Body of pancreas (tissue), 4 donors: ENCODE measurements at regions not wholly inside any gene's neighbourhood (a gene's known extent, or its start where the extent isn't known, plus 50 kb on each side); places are given as distances from the start of the nearest gene placed in this dataset.

ENCODE experiments used
- ATAC-seq: fragments of 150-250 bp; one replicate; pipeline ENCODE4 v1.9.1; 2016
- DNase-seq, 4 donors: peaks; one replicate each; pipeline ENCODE4 v3.0.0-alpha.2; 2019
- H3K27ac ChIP-seq, 4 donors: fragments of 200-600 bp; sonication (generic); 1 replicate in 3 of 4; 2 replicates in 1 of 4; pipeline versions ENCODE4 v1.5.1 to v1.6.1; 2016 to 2019; ENCODE audit warnings: mild to moderate bottlenecking in 1 of 4, mixed read lengths in 1 of 4, moderate library complexity in 1 of 4
- H3K27me3 ChIP-seq, 2 donors: fragments of 200-600 bp; sonication (generic); one replicate each; pipeline ENCODE4 v1.6.0; 2016; ENCODE audit warnings: mild to moderate bottlenecking in 1 of 2
- H3K36me3 ChIP-seq, 2 donors: fragments of 200-600 bp; sonication (generic); replicated peaks in 1 of 2; 2 replicates each; pipeline ENCODE4 v1.5.1; 2016; ENCODE audit warnings: low read depth in 2 of 2; ENCODE audit not compliant: insufficient read depth in 1 of 2
- H3K4me1 ChIP-seq: fragments of 200-600 bp; sonication (generic); one replicate; pipeline ENCODE4 v1.6.0; 2016
- H3K4me3 ChIP-seq, 2 donors: fragments of 200-600 bp; sonication (generic); 1 replicate in 1 of 2; 2 replicates in 1 of 2; pipeline ENCODE4 v1.5.1; 2016 to 2019
- H3K9me3 ChIP-seq, 3 donors: fragments of 200-600 bp; sonication (generic); 1 replicate in 2 of 3; 2 replicates in 1 of 3; pipeline ENCODE4 v1.5.1; 2016
- POLR2A ChIP-seq, 3 donors: fragments of 450-650 bp; IDR thresholded peaks; one replicate each; pipeline ENCODE4 v1.6.1; 2016; ENCODE audit warnings: antibody characterized with exemption in 3 of 3, mild to moderate bottlenecking in 2 of 3
- WGBS, 2 donors: methylation state at CpG; one replicate each; pipeline ENCODE4 v1.1.5; 2017; 5-methylcytosine and 5-hydroxymethylcytosine counted together
- intact Hi-C: fragments of 100-400 bp; cut with DNase I; formaldehyde crosslinking; loops from one replicate; pipeline ENCODE4 v1.15.1; 2023
- TF ChIP-seq, protein P1 (sequence below), 7 experiments: fragments of 450-650 bp in 4 of 7; fragments of 200-600 bp in 3 of 7; sonication (generic) in 3 of 7; IDR thresholded peaks; one replicate each; pipeline ENCODE4 v1.5.1; 2016 to 2019; ENCODE audit warnings: antibody characterized with exemption in 7 of 7

DNA sequence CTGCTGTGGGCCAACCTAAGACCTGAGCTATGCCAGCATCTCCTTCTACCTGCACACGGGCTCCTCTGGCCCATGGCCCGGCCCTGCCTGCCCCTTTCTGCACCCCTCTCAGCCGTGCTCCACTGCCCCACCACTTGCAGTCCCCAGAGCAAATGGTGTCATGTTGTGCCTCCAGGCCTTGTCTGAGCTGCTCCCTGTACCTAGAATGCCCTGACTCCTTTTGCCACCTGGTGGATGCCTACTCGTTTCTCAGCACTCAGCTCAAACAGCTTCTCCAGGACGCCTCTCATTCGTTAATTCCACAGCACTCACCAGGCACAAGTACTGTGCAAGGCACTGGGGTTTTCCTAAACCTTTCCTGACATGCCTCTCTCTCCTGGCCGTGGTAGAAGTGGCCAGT, 63.2 kb upstream of the PNMA1 start:
- DNase-seq (no peak), ATAC-seq (no peak)
- no peaks in the 10 kb centered on the region for H3K27me3 ChIP-seq
- TF ChIP-seq, protein P1, sequence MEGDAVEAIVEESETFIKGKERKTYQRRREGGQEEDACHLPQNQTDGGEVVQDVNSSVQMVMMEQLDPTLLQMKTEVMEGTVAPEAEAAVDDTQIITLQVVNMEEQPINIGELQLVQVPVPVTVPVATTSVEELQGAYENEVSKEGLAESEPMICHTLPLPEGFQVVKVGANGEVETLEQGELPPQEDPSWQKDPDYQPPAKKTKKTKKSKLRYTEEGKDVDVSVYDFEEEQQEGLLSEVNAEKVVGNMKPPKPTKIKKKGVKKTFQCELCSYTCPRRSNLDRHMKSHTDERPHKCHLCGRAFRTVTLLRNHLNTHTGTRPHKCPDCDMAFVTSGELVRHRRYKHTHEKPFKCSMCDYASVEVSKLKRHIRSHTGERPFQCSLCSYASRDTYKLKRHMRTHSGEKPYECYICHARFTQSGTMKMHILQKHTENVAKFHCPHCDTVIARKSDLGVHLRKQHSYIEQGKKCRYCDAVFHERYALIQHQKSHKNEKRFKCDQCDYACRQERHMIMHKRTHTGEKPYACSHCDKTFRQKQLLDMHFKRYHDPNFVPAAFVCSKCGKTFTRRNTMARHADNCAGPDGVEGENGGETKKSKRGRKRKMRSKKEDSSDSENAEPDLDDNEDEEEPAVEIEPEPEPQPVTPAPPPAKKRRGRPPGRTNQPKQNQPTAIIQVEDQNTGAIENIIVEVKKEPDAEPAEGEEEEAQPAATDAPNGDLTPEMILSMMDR (IDR thresholded peaks at IDR 0.05): peak in 1 of 7 experiments; percentile 34
- TF ChIP-seq POLR2A (IDR thresholded peaks at IDR 0.05): no peak
- 63 to 69% methylated on average over 7 of the region's 7 CpGs for WGBS, 2 donors
- no peak overlapping the region for H3K4me3 ChIP-seq
- H3K9me3 ChIP-seq: no peaks in the 10 kb centered on the region
- no peak overlapping the region for H3K27ac ChIP-seq
- H3K36me3 ChIP-seq: no peaks in the 10 kb centered on the region
- intact Hi-C loops: no loop called here
- H3K4me1 ChIP-seq: peaks cover 39% of the 10 kb centered on the region

DNA sequence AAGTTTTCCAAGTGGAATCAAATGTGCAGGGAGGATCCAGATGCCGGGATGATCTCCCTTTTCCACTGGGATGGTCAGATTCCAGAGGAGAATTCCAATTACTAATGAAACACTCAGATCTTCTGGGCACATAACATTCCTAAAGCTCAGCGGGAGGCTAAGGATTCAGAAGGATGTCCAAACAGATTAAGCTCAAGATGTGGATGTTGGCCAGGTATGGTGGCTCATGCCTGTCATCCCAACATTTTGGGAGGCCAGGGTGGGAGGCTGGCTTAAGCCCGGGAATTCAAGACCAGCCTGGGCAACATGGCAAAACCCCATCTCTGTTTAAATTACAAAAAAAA, 62.0 kb upstream of the PNMA1 start:
- no peak for DNase-seq
- no peaks in the 10 kb centered on the region for H3K36me3 ChIP-seq
- peaks cover 46% of the 10 kb centered on the region for H3K4me1 ChIP-seq
- intact Hi-C loops: no loop called here
- H3K4me3 ChIP-seq: no peak overlapping the region
- H3K27ac ChIP-seq: no peak overlapping the region
- TF ChIP-seq, protein P1 (IDR thresholded peaks at IDR 0.05): no peak
- no peak for TF ChIP-seq POLR2A (IDR thresholded peaks at IDR 0.05)
- H3K27me3 ChIP-seq: no peaks in the 10 kb centered on the region
- H3K9me3 ChIP-seq: no peaks in the 10 kb centered on the region
- WGBS, 2 donors: 75 to 85% methylated on average over 2 to 3 of the region's 3 CpGs
- no peak for ATAC-seq

DNA sequence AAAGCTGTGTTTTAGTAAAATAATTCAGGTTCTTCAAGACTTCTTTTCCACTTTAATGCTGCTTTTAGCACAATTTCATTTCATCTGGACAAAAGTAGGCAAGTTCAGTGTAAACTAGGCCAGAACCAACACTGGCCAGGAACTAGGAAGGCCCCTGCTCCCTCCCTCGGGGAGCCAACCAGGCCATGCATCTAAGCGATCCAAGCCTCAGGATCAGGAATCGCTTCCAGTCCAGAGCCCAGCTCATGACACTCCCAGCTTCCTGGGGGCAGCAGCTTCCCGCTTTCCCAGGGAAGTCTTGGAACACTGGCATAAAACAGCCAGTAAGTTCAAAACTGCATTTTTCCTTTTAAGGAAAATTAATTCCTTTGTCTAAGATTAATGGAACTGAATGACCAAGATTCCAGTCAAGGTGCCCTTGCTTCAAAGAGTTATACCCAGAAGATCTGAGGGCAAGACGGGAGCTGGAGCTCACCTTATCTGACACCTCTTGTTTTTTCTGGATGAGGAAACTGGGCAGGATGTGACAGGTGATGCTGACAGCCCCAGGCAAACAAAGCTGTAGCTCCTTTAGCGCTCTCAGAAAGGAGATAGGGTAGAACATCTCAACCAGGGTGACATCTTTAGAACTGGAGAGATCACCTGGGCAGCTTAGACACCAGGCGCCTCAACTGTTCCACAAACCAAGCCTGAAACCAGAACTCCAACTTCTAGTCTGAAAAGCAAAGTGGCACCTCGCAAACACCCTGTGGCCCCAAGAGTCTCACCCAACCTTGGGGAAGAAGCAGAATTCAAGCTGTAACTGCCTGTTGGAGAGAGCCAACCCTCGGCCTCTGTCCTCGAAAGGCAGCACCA, 61.4 kb upstream of the PNMA1 start:
- ATAC-seq: no peak
- DNase-seq: no peak
- intact Hi-C loops: no loop called here
- TF ChIP-seq, protein P1 (IDR thresholded peaks at IDR 0.05): no peak
- TF ChIP-seq POLR2A (IDR thresholded peaks at IDR 0.05): no peak
- Histone ChIP-seq H3K4me3 (no peak overlapping the region), H3K27me3 (no peaks in the 10 kb centered on the region), H3K27ac (no peak overlapping the region), H3K4me1 (peaks cover 52% of the 10 kb centered on the region), H3K36me3 (no peaks in the 10 kb centered on the region), H3K9me3 (no peaks in the 10 kb centered on the region)
- 80 to 82% methylated on average over 10 of the region's 10 CpGs for WGBS, 2 donors

DNA sequence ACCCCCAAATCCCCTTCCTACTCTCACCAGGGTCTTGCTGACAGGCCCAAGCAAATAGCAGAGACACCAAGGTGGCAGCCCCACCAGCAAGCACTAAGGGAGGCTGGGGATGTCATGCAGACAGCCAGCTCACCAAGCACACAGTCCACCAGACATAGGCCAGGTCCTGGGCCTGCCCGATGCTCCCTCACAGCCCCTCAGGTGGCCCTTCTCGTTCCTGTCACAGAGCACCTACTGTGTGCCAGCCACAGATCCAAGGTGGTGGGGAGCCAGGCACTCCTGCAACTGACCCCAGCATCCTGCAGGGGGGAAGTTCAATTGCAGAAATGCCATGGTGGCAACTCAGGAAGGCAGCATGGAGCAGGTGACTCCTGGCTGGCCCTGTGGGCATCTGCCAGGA, 60.5 kb upstream of the PNMA1 start:
- intact Hi-C loops: no loop called here
- ATAC-seq (no peak), DNase-seq (no peak)
- TF ChIP-seq POLR2A (IDR thresholded peaks at IDR 0.05): no peak
- TF ChIP-seq, protein P1 (IDR thresholded peaks at IDR 0.05): no peak
- Histone ChIP-seq H3K9me3 (no peaks in the 10 kb centered on the region), H3K27me3 (no peaks in the 10 kb centered on the region), H3K36me3 (no peaks in the 10 kb centered on the region), H3K4me3 (no peak overlapping the region), H3K4me1 (peaks cover 57% of the 10 kb centered on the region), H3K27ac (peak overlapping the region in 1 of 4 donors; percentile 1)
- 81% methylated on average over 2 of the region's 2 CpGs; no CpG with 5 or more reads in 1 of the 2 donors for WGBS, 2 donors

DNA sequence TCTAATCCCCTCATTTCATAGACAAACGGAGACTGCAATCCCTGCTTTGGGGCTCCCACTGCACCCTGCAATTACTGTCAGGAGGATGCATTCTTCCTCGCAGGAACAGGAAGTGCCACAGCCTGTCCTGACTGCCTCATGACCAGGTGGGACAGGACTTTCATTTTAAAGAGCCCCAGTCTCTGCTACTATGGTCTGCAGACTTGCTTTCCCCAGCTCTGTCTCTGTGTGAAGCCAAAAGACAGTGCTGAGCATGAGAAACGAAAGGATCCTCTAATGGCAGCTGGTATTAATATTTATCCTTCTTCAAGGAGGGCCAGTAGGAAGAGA, 60.0 kb upstream of the PNMA1 start:
- Histone ChIP-seq H3K27ac (peak overlapping the region in 1 of 4 donors; percentile 1), H3K36me3 (no peaks in the 10 kb centered on the region), H3K4me1 (peaks cover 57% of the 10 kb centered on the region), H3K27me3 (no peaks in the 10 kb centered on the region), H3K9me3 (no peaks in the 10 kb centered on the region), H3K4me3 (no peak overlapping the region)
- intact Hi-C loops: no loop called here
- no peak for DNase-seq
- no peak for ATAC-seq
- TF ChIP-seq, protein P1 (IDR thresholded peaks at IDR 0.05): no peak
- TF ChIP-seq POLR2A (IDR thresholded peaks at IDR 0.05): no peak
- whole genome bisulfite sequencing, 2 donors: 66 to 73% methylated on average over 3 of the region's 3 CpGs
